Dermis blood vessel endothelial cell (primary cell): ENCODE measurements at regions not wholly inside any gene's neighbourhood (a gene's known extent, or its start where the extent isn't known, plus 50 kb on each side); places are given as distances from the start of the nearest gene placed in this dataset.

Source experiments
- DNase-seq: peaks from one replicate; pipeline ENCODE4 v3.0.0; 2010

- DNase-seq = peak; percentile 53
These were observed 118.1 kb downstream of the RPL22L1 start for GRCh38 chr3:170751899-170752293.

DNA sequence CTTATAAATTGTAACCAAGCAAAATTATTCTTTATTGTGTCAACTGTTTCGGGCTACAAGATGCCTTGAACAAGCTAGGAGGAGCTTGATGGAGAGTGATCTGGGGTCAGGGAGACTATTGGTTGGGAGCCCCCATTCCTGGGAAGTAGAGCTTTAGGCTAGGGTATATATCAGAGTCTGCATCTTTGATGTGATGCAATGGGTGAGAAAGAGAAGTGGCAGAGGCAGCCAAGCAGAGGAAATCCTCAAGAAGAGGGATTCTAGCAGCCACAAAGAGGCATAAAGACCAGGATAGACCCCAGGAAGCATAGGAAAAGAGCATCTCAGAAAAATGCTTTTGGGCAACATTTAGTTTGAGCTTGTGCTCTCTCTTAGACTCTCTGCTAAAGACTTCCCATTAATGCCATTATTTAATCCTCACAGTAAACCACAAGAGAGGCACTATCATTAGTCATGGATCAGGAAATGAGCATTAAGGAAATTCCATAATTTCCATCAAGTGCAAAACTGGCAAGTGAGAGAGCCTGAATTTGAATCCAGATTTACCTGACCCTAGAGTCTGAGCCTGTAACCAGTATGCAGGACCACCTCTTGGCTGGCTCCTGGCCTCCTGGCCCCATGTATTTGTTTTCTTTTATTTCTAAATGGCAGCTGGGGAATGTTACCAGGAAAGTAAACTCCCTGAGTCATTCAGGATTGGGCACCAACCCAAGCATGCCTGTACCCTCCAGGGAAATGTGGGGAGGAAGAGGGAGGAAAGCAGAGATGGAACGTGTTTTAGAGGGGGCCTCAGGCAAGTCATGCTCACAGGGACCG lies 118.7 kb downstream of the RPL22L1 start:
- peak; percentile 95 for DNase-seq

DNA sequence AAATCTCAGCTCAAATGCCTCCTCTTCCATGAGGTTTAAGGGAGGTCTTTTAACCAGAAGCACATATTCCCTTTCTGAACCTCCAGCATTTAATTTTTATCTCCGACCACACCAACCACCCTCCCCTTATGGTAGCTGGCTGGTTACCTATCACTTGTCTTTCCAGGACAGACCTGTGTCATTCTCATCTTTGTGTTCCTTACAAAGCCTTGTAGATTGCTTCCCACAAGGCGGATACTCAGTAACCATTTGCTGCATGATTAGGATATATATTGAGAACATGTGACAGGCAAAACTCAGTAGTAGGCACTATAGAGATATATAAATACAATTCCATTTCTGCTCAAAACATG lies 119.5 kb downstream of the RPL22L1 start:
- DNase-seq = no peak

- no peak for DNase-seq
These were observed 120.1 kb downstream of the RPL22L1 start for GRCh38 chr3:170749765-170750477.

GRCh38 chr3:170749185-170749584 lies 120.8 kb downstream of the RPL22L1 start:
- no peak for DNase-seq

- peak; percentile 10 for DNase-seq
These were observed 123.6 kb downstream of the RPL22L1 start for GRCh38 chr3:170746175-170746942.

DNA sequence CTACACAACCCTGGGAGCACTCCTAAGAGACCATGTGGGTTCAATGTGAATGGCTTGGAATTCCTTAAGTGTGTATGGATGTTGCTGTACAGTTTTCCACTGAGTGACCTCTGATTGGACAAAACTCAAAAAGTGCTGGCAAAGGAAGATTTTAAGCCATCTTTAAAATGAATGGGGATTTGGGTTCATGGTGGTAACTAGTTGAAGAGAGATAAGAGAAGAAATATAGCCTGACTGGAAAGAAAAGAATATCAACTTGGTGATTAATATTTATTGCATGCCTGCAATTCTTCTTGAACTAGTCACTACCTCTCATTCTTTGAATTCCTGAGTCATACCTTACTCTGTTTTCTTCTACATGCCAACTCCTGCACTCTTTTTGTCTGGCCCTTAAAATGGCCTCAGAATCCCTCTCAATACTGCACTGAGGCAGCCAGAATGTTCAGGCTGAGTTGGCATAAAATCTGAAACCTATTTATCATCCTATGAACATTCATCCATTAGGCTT lies 124.7 kb downstream of the RPL22L1 start:
- peak; percentile 79 for DNase-seq

- no peak for DNase-seq
These were observed 128.1 kb downstream of the RPL22L1 start for GRCh38 chr3:170741756-170742529.

DNA sequence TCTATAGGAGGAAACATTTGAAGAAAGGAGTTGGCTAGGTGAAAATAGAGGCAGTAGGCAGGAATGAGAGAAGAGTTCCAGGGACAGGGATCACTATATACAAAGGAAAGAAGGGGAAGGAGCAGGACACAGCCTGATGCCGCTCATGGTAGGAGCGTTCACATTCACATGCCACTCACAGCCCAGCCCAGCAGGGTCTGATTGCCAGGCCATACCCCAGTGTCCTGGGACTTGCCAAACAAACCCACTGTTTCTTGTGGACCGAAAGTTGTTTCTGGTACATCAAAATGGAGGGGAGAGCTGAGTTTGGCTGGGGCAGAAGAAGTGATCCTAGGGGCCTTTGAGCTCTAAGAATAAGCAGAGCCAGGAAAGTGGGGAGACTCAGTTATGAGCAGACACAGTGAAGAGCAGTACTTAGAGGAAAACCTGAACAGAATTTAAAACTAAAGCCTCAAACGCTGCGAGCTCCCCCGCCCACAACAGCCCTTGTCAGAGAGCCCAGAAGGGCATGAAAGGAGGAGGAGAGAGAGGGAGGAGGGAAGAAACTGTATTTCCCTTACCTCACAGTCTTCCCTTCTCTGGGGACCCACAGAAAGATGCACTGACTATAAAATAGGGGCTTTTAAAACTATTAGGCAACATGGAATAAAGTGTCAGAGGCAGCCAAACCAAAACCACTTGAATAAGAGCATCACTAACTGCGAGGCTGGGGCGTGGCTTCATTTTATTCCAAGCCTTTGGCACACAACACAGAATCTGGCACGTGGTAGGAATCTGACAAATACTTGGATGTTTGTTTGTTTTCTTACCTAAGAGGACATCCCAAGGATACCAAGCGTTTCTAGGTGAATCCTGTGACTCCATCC lies 129.0 kb downstream of the RPL22L1 start:
- peak; percentile 71 for DNase-seq

GRCh38 chr3:170740285-170740684 lies 129.7 kb downstream of the RPL22L1 start:
- DNase-seq = no peak

GRCh38 chr3:170739410-170739809 lies 130.6 kb downstream of the RPL22L1 start:
- no peak for DNase-seq

DNA sequence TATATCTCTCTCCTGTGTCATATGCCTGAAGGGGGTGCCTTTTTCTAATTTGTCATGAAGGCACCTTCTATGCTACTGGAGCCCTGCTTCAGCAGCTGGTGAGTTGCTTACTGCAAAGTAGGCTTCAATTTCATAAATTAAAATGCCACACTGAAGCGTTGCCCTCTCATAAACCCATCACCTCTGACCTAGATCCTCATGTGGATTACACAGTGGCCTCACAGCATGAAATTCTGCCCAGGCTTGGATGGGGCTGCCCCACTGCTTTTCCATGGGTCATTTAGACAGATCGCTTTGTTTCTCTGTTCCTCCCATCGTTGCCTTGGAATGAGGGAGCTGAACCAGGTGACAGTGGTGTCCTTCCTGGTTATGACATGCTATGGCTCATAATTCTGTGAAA lies 131.2 kb downstream of the RPL22L1 start:
- DNase-seq = no peak

GRCh38 chr3:170737498-170738162 lies 132.4 kb downstream of the RPL22L1 start:
- DNase-seq = no peak

DNA sequence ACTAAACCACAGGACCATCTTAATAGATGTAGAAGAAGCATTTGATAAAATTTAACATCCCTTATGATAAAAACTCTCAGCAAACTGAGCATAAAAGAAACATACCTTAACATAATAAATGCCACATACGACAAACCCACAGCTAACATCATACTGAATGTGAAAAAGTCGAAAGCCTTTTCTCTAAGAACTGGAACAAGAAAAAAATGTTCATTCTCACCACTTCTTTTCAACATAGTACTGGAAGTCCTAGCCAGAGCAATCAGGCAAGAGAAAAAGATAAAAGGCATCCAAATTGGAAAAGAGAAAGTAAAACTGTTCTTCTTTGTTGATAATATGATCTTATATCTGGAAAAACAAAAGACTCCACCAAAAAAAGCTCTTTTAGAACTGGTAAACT lies 134.2 kb downstream of the RPL22L1 start:
- no peak for DNase-seq

GRCh38 chr3:170734735-170735065 lies 135.3 kb downstream of the RPL22L1 start:
- DNase-seq = no peak

DNA sequence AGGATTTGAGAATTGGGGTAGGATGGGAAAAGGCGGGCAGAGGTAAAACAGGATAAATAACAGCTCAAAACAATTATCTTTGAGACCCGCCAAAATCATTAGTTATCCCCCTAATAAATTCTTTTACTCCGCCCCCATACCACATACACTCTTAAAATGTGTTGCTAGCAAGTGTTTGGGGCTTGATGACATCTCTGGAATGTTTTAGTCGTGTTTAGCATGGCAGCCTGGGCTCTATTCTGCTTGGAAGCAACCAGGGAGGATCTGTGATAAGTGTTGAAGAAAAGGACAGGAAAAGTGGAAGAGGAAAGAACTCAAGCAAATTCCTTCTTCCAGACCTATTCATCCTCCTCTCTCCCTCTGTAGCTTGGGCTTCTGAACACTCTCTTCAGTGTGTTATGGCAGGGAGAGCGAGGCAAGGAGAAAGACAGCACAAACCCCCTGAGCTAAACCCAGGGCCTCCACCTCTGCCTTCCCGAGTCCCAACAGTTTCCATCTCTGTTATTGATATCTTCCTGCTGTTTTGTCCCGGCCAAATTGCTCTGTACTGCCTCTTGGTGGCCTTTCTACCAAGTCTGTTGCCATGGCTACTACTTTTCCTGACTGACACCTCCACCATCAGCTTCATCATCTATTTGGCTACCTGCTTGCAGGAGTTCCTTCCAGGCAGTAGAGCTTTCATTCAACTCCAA lies 135.8 kb downstream of the RPL22L1 start:
- peak; percentile 15 for DNase-seq

GRCh38 chr3:170732660-170733245 lies 137.2 kb downstream of the RPL22L1 start:
- DNase-seq = no peak

DNA sequence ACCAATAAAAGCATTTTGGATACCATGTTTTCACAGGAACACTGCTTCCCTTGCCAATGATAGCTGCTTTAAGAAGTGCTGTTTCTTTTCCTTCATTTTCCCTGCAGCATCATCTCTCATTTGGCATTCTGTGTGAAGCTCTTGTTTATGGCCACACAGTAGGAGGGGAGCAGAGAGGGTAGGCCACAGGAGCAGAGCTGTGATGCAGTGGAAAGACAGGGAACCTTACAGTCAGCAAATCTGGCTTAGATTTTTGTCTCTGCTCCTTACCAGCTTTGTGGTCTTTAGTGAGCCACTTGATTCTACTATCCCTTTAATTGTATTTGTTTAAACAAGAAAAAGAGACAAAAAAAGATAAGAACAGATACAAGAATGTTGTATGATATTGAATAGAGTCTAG lies 138.7 kb downstream of the RPL22L1 start:
- DNase-seq = no peak

GRCh38 chr3:170730071-170730812 lies 139.8 kb downstream of the RPL22L1 start:
- no peak for DNase-seq
